Naive thymus-derived CD4-positive, alpha-beta T cell (primary cell): ENCODE measurements at regions not wholly inside any gene's neighbourhood (a gene's known extent, or its start where the extent isn't known, plus 50 kb on each side); places are given as distances from the start of the nearest gene placed in this dataset.

ENCODE experiments used
- ATAC-seq: fragments of 150-1000 bp; cut with Tn5 transposase; 2 replicates; pipeline ENCODE4 v1.10.0; 2021; ENCODE audit warnings: mild to moderate bottlenecking, moderate library complexity
- CTCF ChIA-PET: fragments of 350-600 bp; sonication (Branson Sonifier 250); formaldehyde crosslinking; loops from one replicate; lab custom pipeline; 2021; ENCODE audit warnings: antibody characterized with exemption; lab: Charles Lee
- POLR2A ChIA-PET: fragments of 350-600 bp; sonication (Branson Sonifier 250); formaldehyde crosslinking; loops from one replicate; lab custom pipeline; 2021; ENCODE audit warnings: antibody characterized with exemption, inconsistent platforms; lab: Charles Lee
- DNase-seq, 9 donors: peaks; one replicate each; pipeline versions ENCODE4 v3.0.0 to v3.0.0-alpha.2; 2020 to 2022; ENCODE audit warnings: mixed read lengths in 1 of 9
- H3K27ac ChIP-seq: one replicate; pipeline ENCODE4 v1.7.0; 2013; ENCODE audit warnings: mild to moderate bottlenecking, low read depth, low read length, moderate library complexity
- H3K27me3 ChIP-seq, 2 donors: one replicate each; pipeline ENCODE4 v1.7.0; 2013; ENCODE audit warnings: low read length in 2 of 2, mild to moderate bottlenecking in 2 of 2, moderate library complexity in 2 of 2; ENCODE audit not compliant: control insufficient read depth in 2 of 2, insufficient read depth in 2 of 2
- H3K36me3 ChIP-seq, 3 experiments: 1 replicate in 2 of 3; 2 replicates in 1 of 3; pipeline ENCODE4 v1.7.0; 2013; ENCODE audit warnings: low read length in 3 of 3, mild to moderate bottlenecking in 3 of 3, moderate library complexity in 1 of 3; ENCODE audit not compliant: insufficient read depth in 3 of 3, control insufficient read depth in 2 of 3
- H3K4me1 ChIP-seq, 2 donors: one replicate each; pipeline ENCODE4 v1.7.0; 2013; ENCODE audit warnings: low read length in 2 of 2, mild to moderate bottlenecking in 2 of 2, moderate library complexity in 1 of 2; ENCODE audit not compliant: control insufficient read depth in 2 of 2, insufficient read depth in 2 of 2
- H3K4me3 ChIP-seq: 2 replicates; pipeline ENCODE4 v1.7.0; 2013; ENCODE audit warnings: mild to moderate bottlenecking, low read length
- H3K9me3 ChIP-seq, 3 experiments: 1 replicate in 2 of 3; 2 replicates in 1 of 3; pipeline ENCODE4 v1.7.0; 2013; ENCODE audit warnings: low read length in 3 of 3; ENCODE audit not compliant: control insufficient read depth in 2 of 3
- H3K27ac Mint-ChIP-seq, 9 donors: one replicate each; pipeline ENCODE4 v1.8.0; 2020 to 2022; ENCODE audit warnings: mixed read lengths in 9 of 9, mild to moderate bottlenecking in 8 of 9, moderate library complexity in 5 of 9, inconsistent platforms in 2 of 9
- H3K27me3 Mint-ChIP-seq, 5 donors: one replicate each; pipeline ENCODE4 v1.8.0; 2021 to 2022; ENCODE audit warnings: mixed read lengths in 5 of 5, mild to moderate bottlenecking in 1 of 5
- H3K36me3 Mint-ChIP-seq, 5 donors: one replicate each; pipeline ENCODE4 v1.8.0; 2020 to 2022; ENCODE audit warnings: mixed read lengths in 5 of 5, mild to moderate bottlenecking in 3 of 5, inconsistent platforms in 1 of 5
- H3K4me1 Mint-ChIP-seq, 7 donors: one replicate each; pipeline ENCODE4 v1.8.0; 2020 to 2022; ENCODE audit warnings: mixed read lengths in 7 of 7, mild to moderate bottlenecking in 3 of 7, inconsistent platforms in 1 of 7
- H3K4me3 Mint-ChIP-seq, 10 donors: one replicate each; pipeline ENCODE4 v1.8.0; 2020 to 2022; ENCODE audit warnings: mild to moderate bottlenecking in 10 of 10, mixed read lengths in 10 of 10, moderate library complexity in 6 of 10, inconsistent platforms in 2 of 10
- H3K9me3 Mint-ChIP-seq, 11 donors: one replicate each; pipeline ENCODE4 v1.8.0; 2020 to 2022; ENCODE audit warnings: mixed read lengths in 11 of 11, mild to moderate bottlenecking in 4 of 11, inconsistent platforms in 1 of 11, moderate library complexity in 1 of 11
- intact Hi-C, 2 donors: fragments of 100-400 bp; cut with micrococcal nuclease; formaldehyde crosslinking; loops; one replicate each; pipeline ENCODE4 v1.15.1; 2023

DNA sequence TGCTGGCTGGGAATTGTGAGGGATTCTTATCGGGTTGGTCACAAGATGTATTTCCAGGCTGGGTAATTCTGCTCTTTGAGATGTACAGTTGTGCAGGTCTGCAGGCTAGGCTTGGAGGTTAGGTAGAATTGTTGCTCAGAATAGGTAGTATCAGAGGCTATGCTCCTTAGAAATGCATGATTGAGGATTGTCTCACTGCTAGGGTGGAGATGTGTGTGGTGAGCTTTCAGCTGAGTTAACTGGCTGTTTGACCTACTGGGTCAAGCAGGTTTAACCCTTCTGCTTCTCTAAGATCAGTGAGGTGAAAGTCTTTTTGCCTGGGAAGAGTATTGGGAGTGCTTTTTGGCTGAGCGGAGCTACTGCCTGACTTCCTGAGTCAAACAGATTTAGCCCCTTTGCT, 701.1 kb downstream of the UTRN start:
- Histone ChIP-seq H3K4me3 (no peak overlapping the region), H3K9me3 (no peaks in the 10 kb centered on the region), H3K4me1 (no peaks in the 10 kb centered on the region), H3K36me3 (no peaks in the 10 kb centered on the region), H3K27me3 (no peaks in the 10 kb centered on the region), H3K27ac (no peak overlapping the region)
- ChIA-PET POLR2A (interaction anchor here (0.9 kb wide), 1 partner anchor 20 kb away, joined by 3 read pairs; no protein-coding TSS in a partner anchor), CTCF (no interaction called here)
- H3K4me1 Mint-ChIP-seq = no peaks in the 10 kb centered on the region
- peaks cover 0 to 4% (median 0%) of the 10 kb centered on the region in 5 donors for H3K36me3 Mint-ChIP-seq
- H3K4me3 Mint-ChIP-seq = no peak overlapping the region
- no peak for ATAC-seq
- H3K27me3 Mint-ChIP-seq = peaks cover 21 to 40% (median 36%) of the 10 kb centered on the region in 5 donors
- DNase-seq = no peak
- peaks cover 0 to 19% (median 9%) of the 10 kb centered on the region in 11 donors for H3K9me3 Mint-ChIP-seq
- intact Hi-C loops = no loop called here
- no peak overlapping the region for H3K27ac Mint-ChIP-seq

DNA sequence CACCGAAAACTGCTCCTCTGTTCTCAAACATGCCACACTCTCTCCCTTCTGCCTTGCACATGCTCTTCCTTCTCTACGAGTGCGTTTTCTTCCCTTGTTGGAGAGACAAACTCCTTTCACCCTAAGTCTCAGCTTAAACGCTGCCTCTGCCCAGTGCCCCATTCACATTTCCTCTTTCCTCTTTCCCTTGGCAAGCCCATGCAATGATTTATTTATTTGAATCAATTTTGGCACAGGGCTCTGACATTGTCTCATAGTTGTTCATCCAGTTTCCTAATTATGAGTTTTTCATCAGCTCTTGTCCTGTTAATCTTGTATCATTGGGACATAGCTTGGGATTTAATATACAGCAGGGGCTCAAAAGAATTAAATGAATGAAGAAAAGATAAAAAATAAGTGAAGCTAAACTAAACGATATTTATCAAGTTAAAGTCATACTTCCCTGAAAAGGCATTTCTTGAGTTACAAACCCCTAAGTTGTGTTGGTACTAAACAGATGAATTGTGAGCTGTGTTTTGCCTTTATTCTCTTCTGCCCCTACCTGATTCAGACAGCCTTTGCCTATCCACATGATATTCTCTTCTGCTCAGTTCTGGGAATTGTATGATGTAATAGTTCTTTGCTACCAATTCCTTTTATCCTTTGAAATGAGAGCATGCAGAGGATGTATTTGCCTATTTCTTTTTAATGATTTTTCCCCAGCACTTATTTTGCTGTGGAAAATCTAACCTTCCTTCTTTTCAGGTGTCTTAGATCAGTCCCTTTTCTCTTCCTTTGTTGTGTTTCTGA, 704.4 kb downstream of the UTRN start:
- POLR2A ChIA-PET = no interaction called here
- no peaks in the 10 kb centered on the region for H3K4me1 ChIP-seq
- H3K27me3 ChIP-seq = no peaks in the 10 kb centered on the region
- Mint-ChIP-seq H3K36me3 (peaks cover 0 to 4% (median 0%) of the 10 kb centered on the region in 5 donors), H3K4me1 (no peaks in the 10 kb centered on the region), H3K27me3 (peaks cover 36 to 64% (median 50%) of the 10 kb centered on the region in 5 donors), H3K27ac (no peak overlapping the region), H3K4me3 (no peak overlapping the region), H3K9me3 (peaks cover 0 to 12% (median 6%) of the 10 kb centered on the region in 11 donors)
- H3K36me3 ChIP-seq = no peaks in the 10 kb centered on the region
- DNase-seq (no peak), ATAC-seq (no peak)
- H3K4me3 ChIP-seq = no peak overlapping the region
- intact Hi-C loops = no loop called here
- CTCF ChIA-PET = no interaction called here
- H3K27ac ChIP-seq = no peak overlapping the region
- H3K9me3 ChIP-seq = no peaks in the 10 kb centered on the region

DNA sequence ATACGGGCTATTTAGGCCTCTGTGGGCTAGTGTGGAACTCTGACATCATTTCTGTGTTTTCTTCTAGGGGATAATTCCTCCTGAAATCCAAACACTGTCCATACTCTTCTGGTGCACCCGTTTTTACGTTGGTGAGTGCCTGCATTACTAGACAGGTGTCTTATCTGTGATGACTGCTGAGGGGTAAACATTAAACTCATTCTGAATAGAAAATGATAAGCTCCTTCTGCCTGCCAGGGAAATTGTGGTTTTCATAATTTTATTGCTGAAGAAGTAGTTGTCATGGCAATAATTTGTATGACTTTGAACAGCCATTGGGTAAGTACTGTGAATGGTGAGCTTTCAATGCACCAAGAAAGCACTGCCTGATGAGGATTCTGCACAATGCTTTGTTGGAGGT, 705.6 kb downstream of the UTRN start:
- H3K27ac ChIP-seq = no peak overlapping the region
- ATAC-seq (no peak), DNase-seq (no peak)
- no peaks in the 10 kb centered on the region for H3K36me3 ChIP-seq
- H3K9me3 ChIP-seq = no peaks in the 10 kb centered on the region
- Mint-ChIP-seq H3K36me3 (no peaks in the 10 kb centered on the region), H3K4me1 (no peaks in the 10 kb centered on the region), H3K27me3 (peaks cover 36 to 60% (median 57%) of the 10 kb centered on the region in 5 donors), H3K9me3 (peaks cover 0 to 6% (median 3%) of the 10 kb centered on the region in 11 donors), H3K27ac (no peak overlapping the region), H3K4me3 (no peak overlapping the region)
- H3K4me3 ChIP-seq = no peak overlapping the region
- intact Hi-C loops = no loop called here
- POLR2A ChIA-PET = no interaction called here
- no peaks in the 10 kb centered on the region for H3K27me3 ChIP-seq
- H3K4me1 ChIP-seq = no peaks in the 10 kb centered on the region
- CTCF ChIA-PET = no interaction called here

DNA sequence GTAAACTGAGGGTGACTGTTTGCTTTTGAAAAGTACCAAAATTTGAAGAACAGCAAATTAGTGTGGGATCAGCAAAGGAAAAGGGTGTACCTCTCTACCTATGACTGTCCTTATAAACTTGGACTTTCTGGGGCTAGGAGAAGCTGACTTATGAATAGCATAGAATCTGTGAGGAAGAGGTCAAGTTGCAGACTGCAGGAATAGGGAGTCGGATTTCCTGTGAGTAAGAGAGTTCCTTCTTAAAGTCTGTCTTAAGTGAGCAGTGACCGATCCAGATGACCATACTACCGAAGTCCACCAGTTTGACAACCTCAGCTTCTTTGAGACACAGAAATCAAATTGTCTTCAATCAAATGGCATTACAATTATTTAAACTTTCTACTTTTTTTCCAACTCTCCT, 708.7 kb downstream of the UTRN start:
- peaks cover 0 to 4% (median 0%) of the 10 kb centered on the region in 11 donors for H3K9me3 Mint-ChIP-seq
- intact Hi-C loops = no loop called here
- DNase-seq = no peak
- ChIA-PET POLR2A (no interaction called here), CTCF (no interaction called here)
- no peak overlapping the region for H3K4me3 Mint-ChIP-seq
- no peaks in the 10 kb centered on the region for H3K4me1 Mint-ChIP-seq
- no peak overlapping the region for H3K27ac ChIP-seq
- H3K27me3 Mint-ChIP-seq = peaks cover 32 to 60% (median 57%) of the 10 kb centered on the region in 5 donors
- H3K4me1 ChIP-seq = no peaks in the 10 kb centered on the region
- H3K4me3 ChIP-seq = no peak overlapping the region
- no peak overlapping the region for H3K27ac Mint-ChIP-seq
- no peaks in the 10 kb centered on the region for H3K9me3 ChIP-seq
- ATAC-seq = no peak
- H3K27me3 ChIP-seq = no peaks in the 10 kb centered on the region
- H3K36me3 ChIP-seq = no peaks in the 10 kb centered on the region
- H3K36me3 Mint-ChIP-seq = no peaks in the 10 kb centered on the region

DNA sequence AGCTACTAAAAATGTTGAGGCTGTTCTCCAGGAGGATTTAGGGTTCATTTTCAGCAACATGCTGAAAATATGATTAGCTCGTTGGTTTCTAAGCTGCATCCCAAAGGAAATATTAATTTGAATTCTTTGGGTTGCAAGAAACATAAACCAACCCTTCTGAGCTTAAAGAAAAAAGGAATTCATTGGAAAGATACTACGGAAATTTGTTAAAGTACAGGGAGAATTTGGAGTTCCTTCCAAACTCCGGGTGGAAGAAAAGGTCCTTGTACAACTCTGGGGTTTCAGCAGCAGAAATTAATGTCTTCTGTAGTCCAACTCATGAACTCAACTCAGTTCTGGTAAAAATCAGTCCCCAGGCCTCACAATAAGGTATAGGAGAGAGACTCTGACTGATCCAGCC, 712.9 kb downstream of the UTRN start:
- H3K27me3 Mint-ChIP-seq = peaks cover 15 to 39% (median 26%) of the 10 kb centered on the region in 5 donors
- POLR2A ChIA-PET = no interaction called here
- H3K4me1 ChIP-seq = no peaks in the 10 kb centered on the region
- no peaks in the 10 kb centered on the region for H3K4me1 Mint-ChIP-seq
- no peak for ATAC-seq
- H3K9me3 Mint-ChIP-seq = peaks cover 0 to 4% (median 0%) of the 10 kb centered on the region in 11 donors
- intact Hi-C loops = no loop called here
- no peaks in the 10 kb centered on the region for H3K36me3 ChIP-seq
- CTCF ChIA-PET = no interaction called here
- H3K36me3 Mint-ChIP-seq = no peaks in the 10 kb centered on the region
- H3K9me3 ChIP-seq = no peaks in the 10 kb centered on the region
- no peak overlapping the region for H3K4me3 ChIP-seq
- no peak overlapping the region for H3K27ac ChIP-seq
- H3K27ac Mint-ChIP-seq = no peak overlapping the region
- no peaks in the 10 kb centered on the region for H3K27me3 ChIP-seq
- DNase-seq = no peak
- H3K4me3 Mint-ChIP-seq = no peak overlapping the region

DNA sequence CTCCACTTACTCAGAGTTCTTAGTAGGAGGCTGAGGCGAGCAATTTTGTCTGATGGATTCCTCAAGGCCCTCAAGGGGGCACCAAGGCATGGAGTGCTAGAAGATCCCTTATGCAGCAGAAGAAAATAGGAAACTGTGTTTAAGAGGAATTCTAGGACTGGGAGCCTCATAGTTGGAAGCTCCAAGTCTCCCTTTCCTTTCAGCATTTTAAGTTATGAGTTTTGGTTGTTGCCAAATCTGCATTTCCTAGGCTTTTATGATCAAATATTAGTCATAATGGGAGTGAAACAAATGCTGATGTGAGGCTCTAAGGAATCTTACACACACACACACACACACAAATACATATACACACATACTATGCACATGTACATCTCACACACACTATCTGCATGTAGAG, 714.0 kb downstream of the UTRN start:
- DNase-seq (no peak), ATAC-seq (no peak)
- Mint-ChIP-seq H3K36me3 (no peaks in the 10 kb centered on the region), H3K9me3 (peaks cover 0 to 4% (median 0%) of the 10 kb centered on the region in 11 donors), H3K4me3 (no peak overlapping the region), H3K4me1 (no peaks in the 10 kb centered on the region), H3K27me3 (peaks cover 15 to 36% (median 21%) of the 10 kb centered on the region in 5 donors), H3K27ac (no peak overlapping the region)
- ChIA-PET CTCF (no interaction called here), POLR2A (no interaction called here)
- no peaks in the 10 kb centered on the region for H3K4me1 ChIP-seq
- H3K4me3 ChIP-seq = no peak overlapping the region
- H3K9me3 ChIP-seq = no peaks in the 10 kb centered on the region
- H3K27ac ChIP-seq = no peak overlapping the region
- intact Hi-C loops = no loop called here
- no peaks in the 10 kb centered on the region for H3K27me3 ChIP-seq
- H3K36me3 ChIP-seq = no peaks in the 10 kb centered on the region

DNA sequence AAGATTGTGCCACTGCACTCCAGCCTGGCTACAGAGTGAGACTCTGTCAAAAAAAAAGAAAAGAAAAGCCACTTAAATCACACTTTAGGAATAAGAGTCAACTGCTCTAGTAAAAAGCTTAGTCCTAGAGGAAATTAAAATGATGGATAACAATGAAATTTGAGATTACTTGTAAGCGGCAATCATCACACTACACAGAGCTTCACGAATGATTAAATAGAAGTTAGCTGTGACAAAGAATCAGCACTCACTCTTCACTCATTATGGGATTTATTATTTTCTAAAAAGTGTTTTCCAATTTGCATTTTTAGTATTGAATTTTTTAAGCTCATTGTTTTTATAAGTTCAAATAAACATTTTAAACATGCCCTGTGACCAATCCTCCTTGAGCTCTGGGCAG, 718.0 kb downstream of the UTRN start:
- no peak overlapping the region for H3K27ac ChIP-seq
- no peaks in the 10 kb centered on the region for H3K36me3 ChIP-seq
- no peak overlapping the region for H3K4me3 ChIP-seq
- H3K27ac Mint-ChIP-seq = no peak overlapping the region
- H3K36me3 Mint-ChIP-seq = no peaks in the 10 kb centered on the region
- H3K27me3 Mint-ChIP-seq = peaks cover 21 to 35% (median 28%) of the 10 kb centered on the region in 5 donors
- no peak for DNase-seq
- no peaks in the 10 kb centered on the region for H3K4me1 ChIP-seq
- CTCF ChIA-PET = interaction anchor here (0.7 kb wide), 3 partner anchors 22 to 272 kb away, joined by 3 read pairs; no protein-coding TSS in a partner anchor
- H3K27me3 ChIP-seq = no peaks in the 10 kb centered on the region
- POLR2A ChIA-PET = no interaction called here
- H3K9me3 ChIP-seq = no peaks in the 10 kb centered on the region
- H3K4me3 Mint-ChIP-seq = no peak overlapping the region
- intact Hi-C loops = no loop called here
- H3K4me1 Mint-ChIP-seq = no peaks in the 10 kb centered on the region
- no peak for ATAC-seq
- H3K9me3 Mint-ChIP-seq = peaks cover 0 to 4% (median 0%) of the 10 kb centered on the region in 11 donors
